GM23338 (cell line): ENCODE measurements at regions not wholly inside any gene's neighbourhood (a gene's known extent, or its start where the extent isn't known, plus 50 kb on each side); places are given as distances from the start of the nearest gene placed in this dataset.

Experiments used
- CREB1 ChIP-seq: fragments of 250-450 bp; sonication (Bioruptor Pico); IDR thresholded peaks from 2 replicates; pipeline ENCODE4 v1.5.0; 2020; ENCODE audit warnings: low read depth, mild to moderate bottlenecking, moderate library complexity
- EZH2 ChIP-seq: fragments of 200-600 bp; sonication (generic); IDR thresholded peaks from one replicate; pipeline ENCODE4 v1.8.0; 2017; ENCODE audit warnings: antibody characterized with exemption, mild to moderate bottlenecking, low read depth; ENCODE audit not compliant: unreplicated experiment
- EZH2phosphoT487 ChIP-seq: fragments of 200-600 bp; sonication (generic); IDR thresholded peaks from one replicate; pipeline ENCODE4 v1.8.1; 2018; ENCODE audit warnings: antibody characterized with exemption; ENCODE audit not compliant: unreplicated experiment
- JUNB ChIP-seq: IDR thresholded peaks from one replicate; pipeline ENCODE4 v1.6.1; 2016; ENCODE audit warnings: antibody characterized with exemption; ENCODE audit not compliant: unreplicated experiment
- NANOG ChIP-seq: IDR thresholded peaks from 2 replicates; pipeline ENCODE4 v1.6.1; 2016; ENCODE audit warnings: antibody characterized with exemption, borderline replicate concordance
- POLR2AphosphoS5 ChIP-seq: IDR thresholded peaks from 2 replicates; pipeline ENCODE4 v1.6.1; 2016; ENCODE audit warnings: antibody characterized with exemption, low read depth
- ZNF331 ChIP-seq: fragments of 250-450 bp; sonication (Bioruptor Pico); IDR thresholded peaks from 2 replicates; pipeline ENCODE4 v1.5.0; 2020; ENCODE audit warnings: low read depth, mild to moderate bottlenecking, moderate library complexity
- TF ChIP-seq, protein P1 (sequence below), 2 experiments: fragments of 200-600 bp in 1 of 2; sonication (generic) in 1 of 2; conservative IDR thresholded peaks; 2 replicates each; pipeline versions ENCODE4 v1.5.1 to v1.6.1; 2016 to 2017; ENCODE audit warnings: antibody characterized with exemption in 2 of 2, low read depth in 2 of 2, mild to moderate bottlenecking in 2 of 2, moderate library complexity in 1 of 2
- TF ChIP-seq, protein P2 (sequence below): IDR thresholded peaks from one replicate; pipeline ENCODE4 v1.6.1; 2018; ENCODE audit warnings: antibody characterized with exemption; ENCODE audit not compliant: unreplicated experiment

DNA sequence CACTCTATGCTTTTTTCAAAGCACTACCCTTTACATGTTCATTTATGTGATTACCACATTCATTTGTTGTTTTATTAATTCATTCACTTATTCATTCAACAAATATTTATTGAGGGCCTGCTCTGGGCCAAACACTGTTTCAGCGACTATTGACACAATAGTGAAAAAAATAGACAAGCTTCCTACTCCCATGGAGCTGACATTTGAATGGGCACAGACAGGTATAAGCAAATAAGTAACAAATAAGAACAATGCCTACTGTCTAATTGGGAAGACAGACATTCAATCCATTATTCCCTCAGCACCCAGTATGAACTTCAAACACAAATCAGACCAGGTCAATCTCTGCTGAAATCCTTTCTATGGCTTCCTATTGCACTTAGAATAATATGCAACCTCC lies 156.9 kb upstream of the NR3C1 start:
- TF ChIP-seq, protein P1, sequence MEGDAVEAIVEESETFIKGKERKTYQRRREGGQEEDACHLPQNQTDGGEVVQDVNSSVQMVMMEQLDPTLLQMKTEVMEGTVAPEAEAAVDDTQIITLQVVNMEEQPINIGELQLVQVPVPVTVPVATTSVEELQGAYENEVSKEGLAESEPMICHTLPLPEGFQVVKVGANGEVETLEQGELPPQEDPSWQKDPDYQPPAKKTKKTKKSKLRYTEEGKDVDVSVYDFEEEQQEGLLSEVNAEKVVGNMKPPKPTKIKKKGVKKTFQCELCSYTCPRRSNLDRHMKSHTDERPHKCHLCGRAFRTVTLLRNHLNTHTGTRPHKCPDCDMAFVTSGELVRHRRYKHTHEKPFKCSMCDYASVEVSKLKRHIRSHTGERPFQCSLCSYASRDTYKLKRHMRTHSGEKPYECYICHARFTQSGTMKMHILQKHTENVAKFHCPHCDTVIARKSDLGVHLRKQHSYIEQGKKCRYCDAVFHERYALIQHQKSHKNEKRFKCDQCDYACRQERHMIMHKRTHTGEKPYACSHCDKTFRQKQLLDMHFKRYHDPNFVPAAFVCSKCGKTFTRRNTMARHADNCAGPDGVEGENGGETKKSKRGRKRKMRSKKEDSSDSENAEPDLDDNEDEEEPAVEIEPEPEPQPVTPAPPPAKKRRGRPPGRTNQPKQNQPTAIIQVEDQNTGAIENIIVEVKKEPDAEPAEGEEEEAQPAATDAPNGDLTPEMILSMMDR (conservative IDR thresholded peaks at IDR 0.05; ENCODE audit: low read depth in 2 of 2) = no peak
- TF ChIP-seq JUNB (no peak), EZH2 (no peak), POLR2AphosphoS5 (no peak), CREB1 (CRISPR knock-in tag) (no peak), EZH2phosphoT487 (no peak), ZNF331 (CRISPR knock-in tag) (no peak), NANOG (no peak)
- TF ChIP-seq, protein P2, sequence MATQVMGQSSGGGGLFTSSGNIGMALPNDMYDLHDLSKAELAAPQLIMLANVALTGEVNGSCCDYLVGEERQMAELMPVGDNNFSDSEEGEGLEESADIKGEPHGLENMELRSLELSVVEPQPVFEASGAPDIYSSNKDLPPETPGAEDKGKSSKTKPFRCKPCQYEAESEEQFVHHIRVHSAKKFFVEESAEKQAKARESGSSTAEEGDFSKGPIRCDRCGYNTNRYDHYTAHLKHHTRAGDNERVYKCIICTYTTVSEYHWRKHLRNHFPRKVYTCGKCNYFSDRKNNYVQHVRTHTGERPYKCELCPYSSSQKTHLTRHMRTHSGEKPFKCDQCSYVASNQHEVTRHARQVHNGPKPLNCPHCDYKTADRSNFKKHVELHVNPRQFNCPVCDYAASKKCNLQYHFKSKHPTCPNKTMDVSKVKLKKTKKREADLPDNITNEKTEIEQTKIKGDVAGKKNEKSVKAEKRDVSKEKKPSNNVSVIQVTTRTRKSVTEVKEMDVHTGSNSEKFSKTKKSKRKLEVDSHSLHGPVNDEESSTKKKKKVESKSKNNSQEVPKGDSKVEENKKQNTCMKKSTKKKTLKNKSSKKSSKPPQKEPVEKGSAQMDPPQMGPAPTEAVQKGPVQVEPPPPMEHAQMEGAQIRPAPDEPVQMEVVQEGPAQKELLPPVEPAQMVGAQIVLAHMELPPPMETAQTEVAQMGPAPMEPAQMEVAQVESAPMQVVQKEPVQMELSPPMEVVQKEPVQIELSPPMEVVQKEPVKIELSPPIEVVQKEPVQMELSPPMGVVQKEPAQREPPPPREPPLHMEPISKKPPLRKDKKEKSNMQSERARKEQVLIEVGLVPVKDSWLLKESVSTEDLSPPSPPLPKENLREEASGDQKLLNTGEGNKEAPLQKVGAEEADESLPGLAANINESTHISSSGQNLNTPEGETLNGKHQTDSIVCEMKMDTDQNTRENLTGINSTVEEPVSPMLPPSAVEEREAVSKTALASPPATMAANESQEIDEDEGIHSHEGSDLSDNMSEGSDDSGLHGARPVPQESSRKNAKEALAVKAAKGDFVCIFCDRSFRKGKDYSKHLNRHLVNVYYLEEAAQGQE = no peak
